ENCODE measurements at regions not wholly inside any gene's neighbourhood (a gene's known extent, or its start where the extent isn't known, plus 50 kb on each side); places are given as distances from the start of the nearest gene placed in this dataset.

DNA sequence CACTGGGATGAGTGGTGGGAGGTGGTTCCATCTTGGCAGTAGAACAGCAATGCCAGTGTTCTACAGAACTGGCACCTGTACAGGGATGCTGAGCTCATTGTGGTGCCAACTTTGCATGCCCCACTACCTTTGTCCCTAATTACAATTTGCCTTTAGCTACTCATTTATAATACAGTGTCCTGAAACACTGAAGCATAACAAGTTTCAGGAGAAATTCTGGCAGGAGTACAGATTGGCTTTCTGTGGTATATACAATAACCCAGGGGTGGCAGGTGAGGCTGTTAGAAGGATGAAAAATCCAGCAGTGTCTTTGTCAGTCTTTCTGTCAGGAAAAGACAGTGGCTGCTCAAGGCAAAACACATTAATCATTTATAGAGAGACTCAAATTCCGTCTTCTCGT, 240.3 kb downstream of the FAM76B start:
- TF ChIP-seq, protein P1, sequence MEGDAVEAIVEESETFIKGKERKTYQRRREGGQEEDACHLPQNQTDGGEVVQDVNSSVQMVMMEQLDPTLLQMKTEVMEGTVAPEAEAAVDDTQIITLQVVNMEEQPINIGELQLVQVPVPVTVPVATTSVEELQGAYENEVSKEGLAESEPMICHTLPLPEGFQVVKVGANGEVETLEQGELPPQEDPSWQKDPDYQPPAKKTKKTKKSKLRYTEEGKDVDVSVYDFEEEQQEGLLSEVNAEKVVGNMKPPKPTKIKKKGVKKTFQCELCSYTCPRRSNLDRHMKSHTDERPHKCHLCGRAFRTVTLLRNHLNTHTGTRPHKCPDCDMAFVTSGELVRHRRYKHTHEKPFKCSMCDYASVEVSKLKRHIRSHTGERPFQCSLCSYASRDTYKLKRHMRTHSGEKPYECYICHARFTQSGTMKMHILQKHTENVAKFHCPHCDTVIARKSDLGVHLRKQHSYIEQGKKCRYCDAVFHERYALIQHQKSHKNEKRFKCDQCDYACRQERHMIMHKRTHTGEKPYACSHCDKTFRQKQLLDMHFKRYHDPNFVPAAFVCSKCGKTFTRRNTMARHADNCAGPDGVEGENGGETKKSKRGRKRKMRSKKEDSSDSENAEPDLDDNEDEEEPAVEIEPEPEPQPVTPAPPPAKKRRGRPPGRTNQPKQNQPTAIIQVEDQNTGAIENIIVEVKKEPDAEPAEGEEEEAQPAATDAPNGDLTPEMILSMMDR (IDR thresholded peaks at IDR 0.05; ENCODE audit: low read length, missing control alignments): no peak
- DNase-seq (ENCODE audit: low read depth): no peak
- H3K4me3 ChIP-seq (replicated peaks; ENCODE audit: low read depth, low read length): no peak overlapping the region

DNA sequence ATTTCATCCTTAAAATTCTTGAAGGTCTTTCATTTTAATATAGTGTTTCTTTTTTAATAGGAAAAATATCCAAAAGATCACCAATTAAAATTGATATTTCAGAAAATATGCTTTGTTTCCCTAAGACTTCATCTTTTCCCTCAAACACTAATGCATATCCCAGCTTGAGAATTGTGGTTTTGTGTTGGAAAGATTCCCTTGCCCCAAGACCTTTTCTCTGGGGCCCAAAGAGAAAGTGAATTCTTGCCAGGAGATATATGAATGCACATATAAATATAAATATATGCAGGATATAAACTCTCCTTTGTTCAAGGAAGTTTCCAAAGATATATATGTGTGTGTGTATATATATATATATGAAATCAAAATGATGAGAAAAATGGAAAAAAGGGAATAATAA, 241.2 kb downstream of the FAM76B start:
- no peak for DNase-seq (ENCODE audit: low read depth)
- TF ChIP-seq, protein P1 (IDR thresholded peaks at IDR 0.05; ENCODE audit: low read length, missing control alignments): no peak
- no peak overlapping the region for H3K4me3 ChIP-seq (replicated peaks; ENCODE audit: low read depth, low read length)

- H3K4me3 ChIP-seq (replicated peaks; ENCODE audit: low read depth, low read length): no peak overlapping the region
- TF ChIP-seq, protein P1 (IDR thresholded peaks at IDR 0.05; ENCODE audit: low read length, missing control alignments): no peak
- DNase-seq (ENCODE audit: low read depth): no peak
Observed at GRCh38 chr11:95547976-95548375, 241.6 kb downstream of the FAM76B start.

DNA sequence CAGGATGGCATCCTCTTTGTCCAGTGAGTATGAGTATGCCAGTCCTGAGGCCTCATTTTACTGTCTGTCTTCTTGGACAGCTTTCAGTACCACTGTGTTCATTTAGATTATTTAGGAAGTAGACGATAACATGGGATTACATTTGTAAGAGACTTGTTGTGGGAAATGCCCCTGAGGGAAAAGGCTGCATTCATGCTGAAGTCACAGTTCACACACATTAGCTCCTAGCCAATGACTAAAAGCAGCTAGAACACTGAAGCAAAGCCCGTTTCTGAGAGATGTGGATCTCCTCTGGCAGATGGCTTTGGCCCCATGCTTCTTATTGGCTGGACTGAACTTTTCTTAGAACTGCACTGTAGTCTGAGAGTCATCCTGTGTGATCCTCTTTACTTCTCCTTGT, 242.4 kb downstream of the FAM76B start:
- no peak overlapping the region for H3K4me3 ChIP-seq (replicated peaks; ENCODE audit: low read depth, low read length)
- TF ChIP-seq, protein P1 (IDR thresholded peaks at IDR 0.05; ENCODE audit: low read length, missing control alignments): no peak
- DNase-seq (ENCODE audit: low read depth): no peak

DNA sequence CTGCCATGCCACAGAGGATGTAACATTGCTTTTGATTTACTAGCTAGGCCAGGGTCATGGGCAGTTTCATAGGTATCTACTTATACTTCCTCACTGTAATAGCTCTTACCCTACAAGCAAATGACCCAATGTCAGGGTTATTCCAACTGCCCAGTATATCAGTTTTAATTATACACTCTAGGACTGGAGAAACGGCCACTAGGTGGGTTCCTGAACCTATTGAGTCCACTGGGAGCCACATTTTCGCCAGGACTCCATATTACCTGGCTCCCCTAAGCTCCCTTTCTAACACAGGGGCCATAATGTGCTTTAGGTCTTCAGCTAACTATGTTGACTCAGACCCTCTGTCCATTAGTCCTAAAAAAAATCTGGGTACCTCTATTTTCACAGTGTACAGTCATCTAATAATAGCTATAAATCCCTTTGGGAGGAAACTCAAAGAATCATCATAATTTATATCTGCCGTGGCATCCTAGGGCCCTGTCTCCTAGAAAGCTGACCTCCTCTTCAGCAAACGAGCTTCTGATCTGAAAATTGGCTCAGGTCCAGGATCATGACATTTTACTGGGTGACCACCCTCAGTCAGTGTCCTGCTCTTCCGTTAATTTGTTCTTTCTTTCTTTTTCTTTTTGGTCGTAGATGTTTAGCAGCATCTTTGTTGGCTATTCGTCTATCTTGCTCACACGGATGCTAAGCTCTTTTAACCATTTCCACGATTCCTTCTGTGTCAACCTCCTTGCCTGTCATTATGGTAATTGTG, 244.3 kb downstream of the FAM76B start:
- DNase-seq (ENCODE audit: low read depth): no peak
- TF ChIP-seq, protein P1 (IDR thresholded peaks at IDR 0.05; ENCODE audit: low read length, missing control alignments): no peak
- no peak overlapping the region for H3K4me3 ChIP-seq (replicated peaks; ENCODE audit: low read depth, low read length)

- peak; percentile 10 for DNase-seq (ENCODE audit: low read depth)
- no peak overlapping the region for H3K4me3 ChIP-seq (replicated peaks; ENCODE audit: low read depth, low read length)
- TF ChIP-seq, protein P1 (IDR thresholded peaks at IDR 0.05; ENCODE audit: low read length, missing control alignments): no peak
Observed at GRCh38 chr11:95544095-95544856, 245.3 kb downstream of the FAM76B start.

Data from fibroblast of pulmonary artery (primary cell).